ENCODE measurements at regions not wholly inside any gene's neighbourhood (a gene's known extent, or its start where the extent isn't known, plus 50 kb on each side); places are given as distances from the start of the nearest gene placed in this dataset.
"Not testable (repeated sequence)": the region's sequence is repeated elsewhere in the genome, so short reads cannot be mapped to it uniquely, and the experiment has no call there.

DNA sequence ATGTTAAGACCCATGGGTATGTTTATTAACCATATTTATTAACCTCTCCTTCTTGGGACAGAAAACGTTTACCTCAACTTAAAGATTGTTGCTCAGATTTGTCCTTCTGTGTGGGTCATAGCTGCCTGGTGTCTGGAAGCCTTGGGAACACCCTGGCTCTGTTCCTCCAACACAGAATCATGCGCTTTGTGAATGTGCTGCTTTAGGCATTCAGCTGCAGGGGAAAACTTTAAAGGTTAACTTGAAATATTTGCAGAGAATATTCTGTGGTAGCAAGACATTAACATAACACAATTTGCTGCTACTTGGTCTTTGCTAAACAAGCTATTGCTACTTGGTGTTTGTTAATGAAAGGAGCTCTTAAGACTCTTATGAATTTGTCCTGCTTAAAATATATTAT lies 50.5 kb upstream of the THOC3 start:
- DNase-seq (ENCODE audit: low spot score in 2 of 2); H3K4me3 ChIP-seq (ENCODE audit: low read depth, poor library complexity, severe bottlenecking); intact Hi-C loops (cut with DNase I; ENCODE audit: low total_unique reads): not testable (repeated sequence)
- WGBS, 2 donors: no CpG with 5 or more reads among the region's 2 CpGs

DNA sequence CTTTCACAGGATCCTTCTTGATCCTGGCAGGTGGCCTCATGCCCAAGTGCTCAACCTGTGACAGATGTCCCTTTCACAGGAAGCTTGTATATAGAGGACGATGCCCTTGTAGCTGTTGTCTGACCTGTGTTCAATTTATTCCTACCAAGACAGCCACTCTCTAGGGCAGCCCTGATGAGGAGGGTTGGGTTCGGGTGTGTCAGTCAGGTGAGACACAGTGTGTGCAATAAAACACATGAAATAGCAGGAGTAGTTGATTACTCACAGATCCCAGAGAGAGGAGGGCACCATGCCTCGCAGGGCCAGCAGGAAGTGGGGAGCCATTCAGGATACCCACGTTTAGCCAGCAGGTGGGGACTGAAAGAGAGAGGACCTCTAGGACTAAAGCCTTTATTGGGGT lies 52.7 kb upstream of the THOC3 start:
- no CpG with 5 or more reads among the region's 4 CpGs for WGBS, 2 donors
- DNase-seq (ENCODE audit: low spot score in 2 of 2); intact Hi-C loops (cut with DNase I; ENCODE audit: low total_unique reads); H3K4me3 ChIP-seq (ENCODE audit: low read depth, poor library complexity, severe bottlenecking): not testable (repeated sequence)

DNA sequence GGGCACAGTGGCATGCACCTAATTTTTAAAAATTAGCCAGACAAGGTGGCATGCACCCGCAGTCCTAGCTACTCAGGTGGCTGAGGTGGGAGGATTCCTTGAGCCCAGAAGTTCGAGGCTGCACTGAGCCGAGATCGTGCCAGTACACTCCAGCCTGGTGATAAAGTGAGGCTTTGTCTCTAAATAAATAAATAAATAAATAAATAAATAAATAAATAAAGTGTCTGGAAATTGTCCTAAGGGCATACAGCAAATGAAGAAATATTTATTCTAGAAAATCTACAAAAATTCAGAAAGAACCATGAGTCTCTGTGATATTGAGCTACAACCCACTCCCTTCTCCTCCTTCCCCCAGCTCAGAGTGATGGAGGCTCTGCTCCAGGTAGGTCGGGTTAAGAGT lies 55.4 kb upstream of the THOC3 start:
- H3K4me3 ChIP-seq (ENCODE audit: low read depth, poor library complexity, severe bottlenecking); DNase-seq (ENCODE audit: low spot score in 2 of 2); intact Hi-C loops (cut with DNase I; ENCODE audit: low total_unique reads): not testable (repeated sequence)
- WGBS, 2 donors: 71% methylated on average over 4 of the region's 5 CpGs; no CpG with 5 or more reads in 1 of the 2 donors

DNA sequence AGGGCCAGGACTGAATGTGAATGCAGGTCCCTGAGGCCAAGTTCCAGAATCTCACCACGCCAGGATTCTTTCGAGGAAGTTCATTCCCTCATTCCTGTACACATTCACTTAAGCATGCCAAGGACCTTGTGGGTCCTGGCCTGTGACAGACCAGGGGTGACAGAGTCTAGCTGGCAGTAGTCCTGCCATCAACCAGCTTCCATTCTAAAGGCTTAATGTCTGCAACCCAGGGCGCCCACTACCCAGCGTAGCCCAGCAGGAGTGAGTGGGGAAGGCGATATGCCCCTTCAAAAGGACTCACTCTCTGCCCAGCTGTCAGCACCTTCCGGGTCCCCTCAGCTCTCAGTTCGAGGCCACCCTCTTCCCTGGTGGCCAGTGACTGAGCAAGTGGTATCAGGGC lies 61.3 kb upstream of the THOC3 start:
- H3K4me3 ChIP-seq (ENCODE audit: low read depth, poor library complexity, severe bottlenecking); intact Hi-C loops (cut with DNase I; ENCODE audit: low total_unique reads): not testable (repeated sequence)
- 86 to 95% methylated on average over 3 to 5 of the region's 7 CpGs for WGBS, 2 donors
- peak in 1 of 2 donors; percentile 84 for DNase-seq (ENCODE audit: low spot score in 2 of 2)

DNA sequence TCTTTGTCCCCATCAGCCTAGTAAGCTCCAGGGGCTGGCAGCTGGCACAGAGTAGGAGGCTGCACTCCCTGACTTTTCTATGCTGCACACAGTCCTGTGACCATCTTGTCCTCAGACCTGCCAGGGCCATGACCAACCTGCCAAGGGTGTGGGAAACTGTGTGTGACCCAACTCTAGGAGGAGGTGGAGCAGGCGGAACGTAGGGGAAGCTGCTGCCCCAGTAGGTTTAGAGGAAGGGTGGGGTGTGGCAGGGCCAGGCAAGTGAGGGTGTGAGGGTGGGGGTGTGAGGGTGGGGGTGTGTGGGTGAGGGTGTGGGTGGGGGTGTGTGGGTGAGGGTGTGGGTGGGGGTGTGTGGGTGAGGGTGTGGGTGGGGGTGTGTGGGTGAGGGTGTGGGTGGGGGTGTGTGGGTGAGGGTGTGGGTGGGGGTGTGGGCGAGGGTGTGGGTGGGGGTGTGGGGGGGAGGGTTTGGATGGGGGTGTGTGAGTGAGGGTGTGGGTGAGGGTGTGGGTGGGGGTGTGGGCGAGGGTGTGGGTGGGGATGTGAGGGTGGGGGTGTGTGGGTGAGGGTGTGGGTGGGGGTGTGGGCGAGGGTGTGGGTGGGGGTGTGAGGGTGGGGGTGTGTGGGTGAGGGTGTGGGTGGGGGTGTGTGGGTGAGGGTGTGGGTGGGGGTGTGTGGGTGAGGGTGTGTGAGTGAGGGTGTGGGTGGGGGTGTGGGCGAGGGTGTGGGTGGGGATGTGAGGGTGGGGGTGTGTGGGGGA lies 62.4 kb upstream of the THOC3 start:
- no CpG with 5 or more reads among the region's 6 CpGs for WGBS, 2 donors
- intact Hi-C loops (cut with DNase I; ENCODE audit: low total_unique reads); DNase-seq (ENCODE audit: low spot score in 2 of 2); H3K4me3 ChIP-seq (ENCODE audit: low read depth, poor library complexity, severe bottlenecking): not testable (repeated sequence)

DNA sequence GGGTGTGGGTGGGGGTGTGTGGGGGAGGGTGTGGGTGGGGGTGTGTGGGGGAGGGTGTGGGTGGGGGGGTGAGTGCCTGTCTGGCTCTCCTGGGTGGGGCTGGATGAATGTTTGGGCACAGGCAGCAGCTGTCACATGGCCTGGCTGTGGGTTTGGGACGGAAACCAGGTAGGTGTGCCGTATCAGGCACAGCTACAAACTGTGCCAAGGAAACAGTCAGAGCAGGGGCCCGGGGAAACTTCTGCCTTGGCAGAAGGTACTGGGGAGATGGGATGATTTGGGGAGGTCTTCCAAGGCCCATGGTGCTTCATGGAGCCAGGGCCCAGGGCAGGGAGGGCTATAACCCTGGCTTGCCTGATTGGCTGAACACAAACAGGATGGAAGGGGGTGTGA lies 63.0 kb upstream of the THOC3 start:
- no CpG with 5 or more reads among the region's 3 CpGs for WGBS, 2 donors

DNA sequence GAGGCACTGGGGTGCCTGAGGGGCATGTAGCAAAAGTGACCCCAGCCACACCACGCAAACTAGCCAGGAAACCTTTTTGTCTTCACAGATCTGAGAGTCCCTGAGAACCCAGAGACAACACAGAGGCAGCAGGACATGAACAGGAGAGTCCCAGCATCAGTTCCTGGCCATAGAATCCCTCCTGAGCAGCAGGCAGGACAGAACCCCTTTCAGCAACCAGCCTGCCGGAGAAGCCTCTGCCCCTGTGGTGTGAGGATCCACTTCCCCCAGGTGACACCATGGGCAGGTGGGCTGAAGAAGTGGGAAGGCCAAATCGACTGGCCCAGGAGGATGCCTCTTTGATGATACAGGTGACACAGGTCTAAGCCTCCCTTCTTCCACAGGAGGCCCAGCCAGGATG lies 65.1 kb upstream of the THOC3 start:
- DNase-seq (ENCODE audit: low spot score in 2 of 2): peak in 1 of 2 donors; percentile 43
- intact Hi-C loops (cut with DNase I; ENCODE audit: low total_unique reads); H3K4me3 ChIP-seq (ENCODE audit: low read depth, poor library complexity, severe bottlenecking): not testable (repeated sequence)
- 61 to 80% methylated on average over 1 to 2 of the region's 3 CpGs for WGBS, 2 donors

More for the DNA sequence above, 63.0 kb upstream of the THOC3 start:
- peak in 1 of 2 donors; percentile 17 for DNase-seq (ENCODE audit: low spot score in 2 of 2)
- intact Hi-C loops (cut with DNase I; ENCODE audit: low total_unique reads); H3K4me3 ChIP-seq (ENCODE audit: low read depth, poor library complexity, severe bottlenecking): not testable (repeated sequence)

DNA sequence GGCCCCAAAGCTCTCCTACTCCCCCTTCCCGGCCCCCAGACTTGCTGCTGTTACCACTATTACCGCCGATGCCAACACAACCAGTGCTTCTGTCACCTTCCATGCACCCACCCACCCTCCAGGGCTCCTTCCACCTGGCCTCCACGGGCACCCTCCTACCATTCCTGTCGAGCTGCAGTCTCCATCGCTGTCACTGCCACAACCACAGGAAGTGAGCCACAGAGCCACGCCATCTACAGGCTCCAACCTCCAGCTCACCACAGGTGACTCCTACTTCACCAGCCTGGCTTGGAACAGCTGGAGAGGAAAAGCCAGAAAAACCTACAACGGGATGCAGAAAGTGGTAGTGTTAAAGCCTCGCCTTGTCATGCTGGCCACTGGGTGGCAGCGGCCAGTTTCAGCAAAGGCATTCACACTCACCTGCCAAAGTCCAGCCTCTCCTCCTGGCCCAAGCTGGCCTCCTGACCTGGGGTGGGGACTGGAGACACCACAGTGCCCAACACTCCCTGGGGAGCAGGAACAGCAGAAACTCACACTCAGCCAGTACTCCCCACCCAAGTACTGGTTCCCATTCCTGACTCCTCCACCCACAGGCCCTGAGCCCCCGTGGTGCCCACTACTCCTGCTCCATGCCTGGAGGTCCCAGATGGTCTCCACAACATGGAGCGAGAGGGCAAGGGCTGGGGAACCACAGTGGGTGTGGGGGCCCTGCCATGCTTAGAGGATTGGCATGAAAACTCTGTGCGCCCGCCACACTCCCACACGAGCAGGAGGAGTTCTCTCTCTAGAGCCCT lies 66.5 kb upstream of the THOC3 start:
- intact Hi-C loops (cut with DNase I; ENCODE audit: low total_unique reads); H3K4me3 ChIP-seq (ENCODE audit: low read depth, poor library complexity, severe bottlenecking): not testable (repeated sequence)
- WGBS, 2 donors: 83 to 93% methylated on average over 4 to 5 of the region's 15 CpGs
- peak in 1 of 2 donors; percentile 81 for DNase-seq (ENCODE audit: low spot score in 2 of 2)

DNA sequence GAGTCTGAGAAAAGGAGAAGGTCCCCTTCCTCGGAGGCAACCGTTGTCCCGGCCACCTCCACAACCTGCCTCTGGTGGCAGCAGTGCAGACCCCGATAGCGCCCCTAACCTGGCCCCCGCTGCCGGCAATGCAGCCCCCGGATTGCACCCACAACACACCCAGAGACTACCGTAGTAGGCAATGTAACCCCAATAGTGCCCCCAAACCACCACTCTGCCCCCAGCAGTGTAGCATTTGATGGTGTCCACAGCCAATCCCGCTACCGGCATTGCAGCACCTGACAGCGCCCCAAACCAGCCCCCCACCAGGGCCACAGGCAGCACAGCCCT lies 67.1 kb upstream of the THOC3 start:
- DNase-seq (ENCODE audit: low spot score in 2 of 2); H3K4me3 ChIP-seq (ENCODE audit: low read depth, poor library complexity, severe bottlenecking); intact Hi-C loops (cut with DNase I; ENCODE audit: low total_unique reads): not testable (repeated sequence)
- 85% methylated on average over 10 of the region's 12 CpGs; no CpG with 5 or more reads in 1 of the 2 donors for WGBS, 2 donors

DNA sequence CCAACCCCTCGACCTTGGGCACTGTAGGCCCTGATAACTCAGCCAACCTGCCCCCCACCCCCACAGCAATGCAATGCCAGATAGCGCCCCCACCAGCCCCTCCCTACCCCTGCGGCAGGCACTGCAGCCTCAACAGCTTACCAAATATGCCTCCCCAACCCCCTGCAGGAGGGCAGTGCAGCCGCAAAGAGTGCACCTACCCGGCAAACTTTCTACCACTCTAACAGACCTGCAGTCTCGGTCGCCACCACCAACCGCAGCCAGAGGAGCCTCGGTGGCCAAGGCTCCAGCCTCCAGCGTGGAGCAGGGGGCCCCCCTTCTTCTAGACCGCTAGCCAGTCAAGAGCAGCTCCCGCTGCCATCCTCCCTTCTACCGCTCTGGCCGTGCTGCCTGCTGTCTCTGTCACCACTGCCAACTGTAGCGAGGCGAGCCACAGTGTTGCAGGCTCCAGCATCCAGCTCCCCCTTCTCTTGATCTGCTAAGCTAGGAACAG lies 67.7 kb upstream of the THOC3 start:
- WGBS, 2 donors: 81% methylated on average over 5 of the region's 16 CpGs; no CpG with 5 or more reads in 1 of the 2 donors
- intact Hi-C loops (cut with DNase I; ENCODE audit: low total_unique reads); H3K4me3 ChIP-seq (ENCODE audit: low read depth, poor library complexity, severe bottlenecking): not testable (repeated sequence)
- DNase-seq (ENCODE audit: low spot score in 2 of 2): peak in 1 of 2 donors; percentile 83

DNA sequence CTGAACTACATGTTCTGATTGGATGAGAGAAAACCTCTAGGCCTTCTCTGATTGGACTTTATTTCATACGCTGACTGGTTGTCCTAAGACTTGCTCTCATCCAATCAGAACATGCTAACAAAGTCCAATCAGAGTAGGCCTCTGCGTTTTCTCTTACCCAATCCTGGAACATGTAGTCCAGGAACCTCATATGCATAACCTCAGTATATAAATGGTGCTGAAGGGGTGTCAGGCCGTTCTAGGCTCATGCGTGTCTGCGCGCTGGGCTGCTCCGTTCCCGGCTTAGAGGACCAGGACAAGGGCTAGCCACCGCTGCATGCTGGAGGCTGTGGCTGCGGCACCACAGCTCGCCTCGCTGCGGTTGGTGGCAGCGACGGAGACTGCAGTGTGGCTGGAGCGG lies 68.3 kb upstream of the THOC3 start:
- intact Hi-C loops (cut with DNase I; ENCODE audit: low total_unique reads); H3K4me3 ChIP-seq (ENCODE audit: low read depth, poor library complexity, severe bottlenecking): not testable (repeated sequence)
- WGBS, 2 donors: 71 to 81% methylated on average over 12 to 15 of the region's 16 CpGs
- DNase-seq (ENCODE audit: low spot score in 2 of 2): peak in 1 of 2 donors; percentile 83

DNA sequence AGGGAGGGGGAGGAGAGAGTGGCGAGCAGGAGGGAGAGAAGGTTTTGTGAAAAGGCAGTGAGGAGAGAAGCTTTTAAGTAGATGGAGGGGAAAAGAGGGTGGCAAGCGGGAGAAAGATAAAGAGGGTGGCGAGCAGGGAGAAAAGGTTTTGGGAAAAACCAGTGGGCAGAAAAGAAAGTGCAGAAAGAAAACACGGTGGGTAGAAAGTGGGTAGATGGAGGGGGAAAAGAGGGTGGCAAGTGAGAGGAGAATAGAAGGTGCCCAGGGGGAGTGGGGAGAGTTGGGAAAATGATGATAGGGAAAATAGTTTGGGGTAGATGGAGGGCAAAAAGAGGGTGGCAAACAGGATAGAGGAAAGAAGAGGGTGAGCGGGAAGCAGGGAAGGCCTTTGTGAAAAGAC lies 69.1 kb upstream of the THOC3 start:
- WGBS, 2 donors: 78 to 84% methylated on average over 5 of the region's 5 CpGs
- DNase-seq (ENCODE audit: low spot score in 2 of 2): peak in 1 of 2 donors; percentile 14
- H3K4me3 ChIP-seq (ENCODE audit: low read depth, poor library complexity, severe bottlenecking); intact Hi-C loops (cut with DNase I; ENCODE audit: low total_unique reads): not testable (repeated sequence)

DNA sequence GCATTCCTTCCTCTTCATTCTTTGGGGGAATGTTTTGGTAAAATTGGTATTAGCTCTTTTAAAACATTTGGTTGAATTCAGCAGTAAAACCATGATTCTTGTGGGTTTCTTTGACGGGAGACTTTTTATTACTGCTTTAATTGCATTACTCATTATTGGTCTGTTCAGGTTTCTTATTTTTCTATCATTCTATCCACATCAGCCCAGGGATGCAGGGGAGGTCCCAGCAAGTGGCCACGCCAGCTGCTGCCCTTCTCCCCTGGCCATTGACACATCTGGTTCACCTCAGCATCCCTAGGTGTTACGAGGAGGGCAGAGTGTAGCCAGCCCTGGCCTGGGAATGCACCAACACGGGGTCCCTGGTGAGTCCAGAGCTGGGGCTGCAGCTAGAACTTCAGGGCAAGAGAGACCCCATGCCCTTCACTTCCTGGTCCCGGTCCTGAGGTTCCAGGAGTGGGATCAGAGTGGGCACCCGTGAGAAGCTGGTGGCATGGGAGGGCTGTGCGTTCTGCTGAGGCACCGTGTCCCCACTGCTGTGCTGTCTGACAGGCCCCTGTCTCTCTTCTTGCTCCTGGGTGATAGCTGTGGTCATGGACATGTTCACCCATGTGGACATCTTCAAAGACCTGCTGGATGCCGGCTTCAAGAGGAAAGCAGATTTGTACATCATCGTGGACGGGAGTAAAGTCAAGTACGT lies 72.1 kb upstream of the THOC3 start:
- 86 to 90% methylated on average over 8 to 12 of the region's 12 CpGs for WGBS, 2 donors
- peak in 1 of 2 donors; percentile 82 for DNase-seq (ENCODE audit: low spot score in 2 of 2)
- intact Hi-C loops (cut with DNase I; ENCODE audit: low total_unique reads): not testable (repeated sequence)

DNA sequence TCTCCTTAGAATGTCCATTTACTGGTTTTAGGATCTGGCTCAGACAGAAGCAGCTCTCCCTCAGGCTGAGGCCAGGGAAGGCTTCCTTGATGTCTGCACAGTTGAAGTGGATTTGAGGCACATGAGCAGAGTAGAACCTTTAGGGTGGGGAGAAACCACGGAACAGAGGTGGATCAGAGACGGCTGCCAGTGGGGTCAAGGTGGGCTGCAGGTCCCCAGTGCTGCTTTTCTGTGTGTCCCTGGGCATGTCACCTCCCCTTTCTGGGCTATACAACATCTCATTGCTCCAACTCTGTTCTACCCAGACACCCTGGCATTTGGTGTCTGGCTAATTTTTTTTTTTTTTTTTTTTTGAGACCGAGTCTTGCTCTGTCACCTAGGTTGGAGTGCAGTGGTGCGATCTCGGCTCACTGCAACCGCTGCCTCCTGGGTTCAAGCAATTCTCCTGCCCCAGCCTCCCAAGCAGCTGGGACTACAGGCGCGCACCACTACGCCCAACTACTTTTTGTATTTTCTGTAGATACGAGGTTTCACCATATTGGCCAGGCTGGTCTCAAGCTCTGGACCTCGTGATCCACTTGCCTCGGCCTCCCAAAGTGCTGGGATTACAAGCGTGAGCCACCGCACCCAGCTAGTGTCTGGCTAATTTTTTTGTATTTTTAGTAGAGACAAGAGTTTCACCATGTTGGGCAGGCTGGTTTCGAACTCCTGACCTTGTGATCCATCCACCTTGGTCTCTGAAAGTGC lies 73.3 kb upstream of the THOC3 start:
- WGBS, 2 donors: 86 to 94% methylated on average over 15 of the region's 15 CpGs
- intact Hi-C loops (cut with DNase I; ENCODE audit: low total_unique reads); H3K4me3 ChIP-seq (ENCODE audit: low read depth, poor library complexity, severe bottlenecking): not testable (repeated sequence)
- DNase-seq (ENCODE audit: low spot score in 2 of 2): peak in 1 of 2 donors; percentile 70

More for the DNA sequence above, 72.1 kb upstream of the THOC3 start:
- H3K4me3 ChIP-seq (ENCODE audit: low read depth, poor library complexity, severe bottlenecking): not testable (repeated sequence)

Measured in lower leg skin (tissue), 3 donors.